ENCODE measurements at regions not wholly inside any gene's neighbourhood (a gene's known extent, or its start where the extent isn't known, plus 50 kb on each side); places are given as distances from the start of the nearest gene placed in this dataset.

GRCh38 chr11:86175626-86176025, 68.9 kb upstream of the EED start:
- peaks cover 5% of the 10 kb centered on the region; the same call in 1 of the 2 replicates for H3K36me3 Mint-ChIP-seq (ENCODE audit: low read depth)

GRCh38 chr11:86175191-86175590, 69.4 kb upstream of the EED start:
- no peak overlapping the region for H3K27ac Mint-ChIP-seq
- H3K9me3 Mint-ChIP-seq: no peaks in the 10 kb centered on the region
- H3K36me3 Mint-ChIP-seq (ENCODE audit: low read depth): peaks cover 5% of the 10 kb centered on the region; the same call in 1 of the 2 replicates
- H3K27me3 Mint-ChIP-seq (ENCODE audit: insufficient read depth): peaks cover 2% of the 10 kb centered on the region
- TF ChIP-seq CTCF (IDR thresholded peaks at IDR 0.05): no peak
- DNase-seq: no peak
- no peak overlapping the region for H3K4me3 Mint-ChIP-seq
- H3K4me1 Mint-ChIP-seq (ENCODE audit: low read depth): peaks cover 26% of the 10 kb centered on the region

More at GRCh38 chr11:86175626-86176025, 68.9 kb upstream of the EED start:
- Mint-ChIP-seq H3K4me3 (no peak overlapping the region), H3K27me3 (ENCODE audit: insufficient read depth) (peaks cover 2% of the 10 kb centered on the region), H3K4me1 (ENCODE audit: low read depth) (peaks cover 26% of the 10 kb centered on the region), H3K9me3 (no peaks in the 10 kb centered on the region), H3K27ac (no peak overlapping the region)
- DNase-seq: no peak
- no peak for TF ChIP-seq CTCF (IDR thresholded peaks at IDR 0.05)

- Mint-ChIP-seq H3K9me3 (no peaks in the 10 kb centered on the region), H3K27me3 (ENCODE audit: insufficient read depth) (peaks cover 2% of the 10 kb centered on the region), H3K36me3 (ENCODE audit: low read depth) (peaks cover 5% of the 10 kb centered on the region; the same call in 1 of the 2 replicates), H3K27ac (no peak overlapping the region), H3K4me3 (no peak overlapping the region), H3K4me1 (ENCODE audit: low read depth) (peaks cover 23% of the 10 kb centered on the region)
- TF ChIP-seq CTCF (IDR thresholded peaks at IDR 0.05): no peak
- DNase-seq: peak; percentile 99
These were observed 70.2 kb upstream of the EED start for GRCh38 chr11:86174101-86175046.

- H3K9me3 Mint-ChIP-seq: no peaks in the 10 kb centered on the region
- peaks cover 2% of the 10 kb centered on the region for H3K27me3 Mint-ChIP-seq (ENCODE audit: insufficient read depth)
- H3K4me1 Mint-ChIP-seq (ENCODE audit: low read depth): peaks cover 8% of the 10 kb centered on the region; the same call in 1 of the 2 replicates
- H3K4me3 Mint-ChIP-seq: no peak overlapping the region
- H3K27ac Mint-ChIP-seq: no peak overlapping the region
- no peak for TF ChIP-seq CTCF (IDR thresholded peaks at IDR 0.05)
- peak; percentile 79 for DNase-seq
- no peaks in the 10 kb centered on the region for H3K36me3 Mint-ChIP-seq (ENCODE audit: low read depth)
These were observed 71.7 kb upstream of the EED start for GRCh38 chr11:86172894-86173293.

- Mint-ChIP-seq H3K27me3 (ENCODE audit: insufficient read depth) (peaks cover 2% of the 10 kb centered on the region), H3K4me1 (ENCODE audit: low read depth) (no peaks in the 10 kb centered on the region), H3K27ac (no peak overlapping the region), H3K9me3 (no peaks in the 10 kb centered on the region), H3K36me3 (ENCODE audit: low read depth) (no peaks in the 10 kb centered on the region), H3K4me3 (no peak overlapping the region)
- TF ChIP-seq CTCF (IDR thresholded peaks at IDR 0.05): no peak
- no peak for DNase-seq
These were observed 72.9 kb upstream of the EED start for GRCh38 chr11:86171627-86172026.
